ENCODE measurements at regions not wholly inside any gene's neighbourhood (a gene's known extent, or its start where the extent isn't known, plus 50 kb on each side); places are given as distances from the start of the nearest gene placed in this dataset.

DNA sequence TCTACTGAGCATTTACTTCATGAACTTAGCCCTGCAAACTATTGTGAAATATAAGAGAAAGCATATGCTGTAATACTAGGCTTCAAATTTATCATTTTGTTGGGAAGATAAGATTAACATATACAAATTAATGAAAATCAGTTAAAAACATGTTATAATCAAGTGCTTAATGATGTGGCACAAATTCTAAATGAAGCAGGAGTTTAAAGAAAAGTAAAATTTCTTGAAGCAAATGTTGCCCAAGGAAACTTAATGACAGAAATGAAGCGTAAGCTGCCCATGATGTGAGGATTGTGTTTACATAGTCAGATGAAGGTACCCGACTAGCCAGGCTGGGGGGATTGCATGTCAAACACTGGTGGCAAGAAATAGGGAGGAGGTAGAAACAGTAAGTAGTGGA lies 103.1 kb upstream of the GAP43 start:
- no peak overlapping the region for H3K4me2 ChIP-seq (ENCODE audit: control insufficient read depth, insufficient read depth)
- H3K9ac ChIP-seq (ENCODE audit: control insufficient read depth, insufficient read depth, low read length): no peak overlapping the region
- in situ Hi-C loops (cut with MboI) (no loop called here), intact Hi-C loops (cut with micrococcal nuclease; ENCODE audit: unreplicated experiment) (no loop called here)
- H2AFZ ChIP-seq (ENCODE audit: control insufficient read depth, low read depth, low read length): no peak overlapping the region
- ChIA-PET CTCF (interaction anchor here (0.6 kb wide), 1 partner anchor 21 kb away, joined by 3 read pairs; no protein-coding TSS in a partner anchor), RAD21 (ENCODE audit: unreplicated experiment) (no interaction called here), POLR2A (no interaction called here), SMC1A (ENCODE audit: uncharacterized antibody, unreplicated experiment) (no interaction called here)
- no peak overlapping the region for H3K4me3 ChIP-seq
- H3K27ac ChIP-seq (ENCODE audit: control insufficient read depth, insufficient read depth): no peak overlapping the region
- no peak for FAIRE-seq
- H3K79me2 ChIP-seq (ENCODE audit: control insufficient read depth, insufficient read depth, low read length): no peaks in the 10 kb centered on the region
- no TSS peak for BruUV-seq (replicated peaks)
- no peaks in the 10 kb centered on the region for H3K36me3 ChIP-seq (ENCODE audit: control insufficient read depth in 2 of 2, insufficient read depth in 2 of 2, low read length in 1 of 2)
- no peaks in the 10 kb centered on the region for H3K27me3 ChIP-seq (replicated peaks in 1 of 2; ENCODE audit: control insufficient read depth in 2 of 2, insufficient read depth in 2 of 2, low read length in 1 of 2)
- no peak for DNase-seq (ENCODE audit: low read depth, low spot score)
- no peaks in the 10 kb centered on the region; the same call in 1 of the 2 replicates for H3K4me1 ChIP-seq (ENCODE audit: control insufficient read depth, insufficient read depth, low read length)
- H4K20me1 ChIP-seq (ENCODE audit: control insufficient read depth, insufficient read depth): no peaks in the 10 kb centered on the region
- ATAC-seq: no peak
- 0% methylated on average over 2 of the region's 2 CpGs for WGBS (ENCODE audit: insufficient coverage, insufficient replicate concordance, low lambda C conversion rate, missing lambda C conversion rate)
- TF ChIP-seq, protein P1, sequence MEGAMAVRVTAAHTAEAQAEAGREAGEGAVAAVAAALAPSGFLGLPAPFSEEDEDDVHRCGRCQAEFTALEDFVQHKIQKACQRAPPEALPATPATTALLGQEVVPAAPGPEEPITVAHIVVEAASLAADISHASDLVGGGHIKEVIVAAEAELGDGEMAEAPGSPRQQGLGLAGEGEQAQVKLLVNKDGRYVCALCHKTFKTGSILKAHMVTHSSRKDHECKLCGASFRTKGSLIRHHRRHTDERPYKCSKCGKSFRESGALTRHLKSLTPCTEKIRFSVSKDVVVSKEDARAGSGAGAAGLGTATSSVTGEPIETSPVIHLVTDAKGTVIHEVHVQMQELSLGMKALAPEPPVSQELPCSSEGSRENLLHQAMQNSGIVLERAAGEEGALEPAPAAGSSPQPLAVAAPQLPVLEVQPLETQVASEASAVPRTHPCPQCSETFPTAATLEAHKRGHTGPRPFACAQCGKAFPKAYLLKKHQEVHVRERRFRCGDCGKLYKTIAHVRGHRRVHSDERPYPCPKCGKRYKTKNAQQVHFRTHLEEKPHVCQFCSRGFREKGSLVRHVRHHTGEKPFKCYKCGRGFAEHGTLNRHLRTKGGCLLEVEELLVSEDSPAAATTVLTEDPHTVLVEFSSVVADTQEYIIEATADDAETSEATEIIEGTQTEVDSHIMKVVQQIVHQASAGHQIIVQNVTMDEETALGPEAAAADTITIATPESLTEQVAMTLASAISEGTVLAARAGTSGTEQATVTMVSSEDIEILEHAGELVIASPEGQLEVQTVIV (IDR thresholded peaks at IDR 0.05; ENCODE audit: borderline replicate concordance, partially characterized antibody): no peak
- TF ChIP-seq, protein P2, sequence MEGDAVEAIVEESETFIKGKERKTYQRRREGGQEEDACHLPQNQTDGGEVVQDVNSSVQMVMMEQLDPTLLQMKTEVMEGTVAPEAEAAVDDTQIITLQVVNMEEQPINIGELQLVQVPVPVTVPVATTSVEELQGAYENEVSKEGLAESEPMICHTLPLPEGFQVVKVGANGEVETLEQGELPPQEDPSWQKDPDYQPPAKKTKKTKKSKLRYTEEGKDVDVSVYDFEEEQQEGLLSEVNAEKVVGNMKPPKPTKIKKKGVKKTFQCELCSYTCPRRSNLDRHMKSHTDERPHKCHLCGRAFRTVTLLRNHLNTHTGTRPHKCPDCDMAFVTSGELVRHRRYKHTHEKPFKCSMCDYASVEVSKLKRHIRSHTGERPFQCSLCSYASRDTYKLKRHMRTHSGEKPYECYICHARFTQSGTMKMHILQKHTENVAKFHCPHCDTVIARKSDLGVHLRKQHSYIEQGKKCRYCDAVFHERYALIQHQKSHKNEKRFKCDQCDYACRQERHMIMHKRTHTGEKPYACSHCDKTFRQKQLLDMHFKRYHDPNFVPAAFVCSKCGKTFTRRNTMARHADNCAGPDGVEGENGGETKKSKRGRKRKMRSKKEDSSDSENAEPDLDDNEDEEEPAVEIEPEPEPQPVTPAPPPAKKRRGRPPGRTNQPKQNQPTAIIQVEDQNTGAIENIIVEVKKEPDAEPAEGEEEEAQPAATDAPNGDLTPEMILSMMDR (IDR thresholded peaks at IDR 0.05 in 2 of 3, conservative IDR thresholded peaks at IDR 0.05 in 1 of 3; ENCODE audit: control insufficient read depth in 2 of 3, extremely low read depth in 1 of 3, insufficient read depth in 1 of 3, low read depth in 3 of 3, low read length in 3 of 3): no peak
- H3K9me3 ChIP-seq (replicated peaks; ENCODE audit: control insufficient read depth, insufficient read depth, low read length): no peaks in the 10 kb centered on the region
